ENCODE measurements at regions not wholly inside any gene's neighbourhood (a gene's known extent, or its start where the extent isn't known, plus 50 kb on each side); places are given as distances from the start of the nearest gene placed in this dataset.

DNA sequence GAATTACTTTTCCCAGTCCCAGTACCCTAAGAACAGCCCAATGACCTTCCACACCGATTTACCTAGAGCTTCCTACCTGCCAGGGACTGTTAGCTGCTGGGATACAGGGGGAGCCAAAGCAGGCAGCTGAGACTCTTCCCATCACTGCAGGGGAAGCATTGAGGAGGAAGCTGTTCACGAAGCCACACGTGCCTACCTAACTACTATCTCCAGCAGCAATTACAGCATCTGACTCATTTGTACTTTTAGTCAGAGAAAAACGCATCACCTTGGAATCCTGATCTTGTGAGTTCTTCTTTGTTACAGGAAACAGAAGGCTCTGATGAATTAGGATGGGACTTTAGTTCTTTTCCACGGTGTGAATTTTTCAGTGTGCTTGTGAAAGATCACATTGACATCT is 113.7 kb upstream of the DHX40 start:
- DNase-seq (ENCODE audit: low read depth, low spot score) = peak; percentile 64
- H3K27ac ChIP-seq = peak overlapping the region; percentile 46

GRCh38 chr17:59454633-59455105 is 110.7 kb upstream of the DHX40 start:
- no peak for DNase-seq (ENCODE audit: low read depth, low spot score)
- no peak overlapping the region for H3K27ac ChIP-seq

DNA sequence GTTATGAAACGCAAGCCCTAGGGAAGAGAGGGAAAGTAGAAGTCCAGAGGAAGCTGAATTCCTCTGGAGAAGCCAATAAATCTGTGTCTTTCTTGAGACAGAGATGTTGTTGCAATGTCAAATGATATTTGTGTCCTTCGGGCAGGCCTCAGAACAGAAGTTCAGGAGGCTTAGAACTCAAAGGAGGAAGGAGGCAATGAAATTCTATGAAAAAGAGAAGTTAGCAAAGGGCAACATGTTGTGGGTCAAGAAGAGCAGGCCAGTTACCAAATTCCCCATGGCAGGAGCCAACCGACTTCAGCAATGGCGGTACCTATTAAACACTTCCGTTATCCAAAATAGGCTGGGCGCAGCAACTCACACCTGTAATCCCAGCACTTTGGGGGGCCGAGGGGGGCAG is 109.0 kb upstream of the DHX40 start:
- no peak overlapping the region for H3K27ac ChIP-seq
- no peak for DNase-seq (ENCODE audit: low read depth, low spot score)

DNA sequence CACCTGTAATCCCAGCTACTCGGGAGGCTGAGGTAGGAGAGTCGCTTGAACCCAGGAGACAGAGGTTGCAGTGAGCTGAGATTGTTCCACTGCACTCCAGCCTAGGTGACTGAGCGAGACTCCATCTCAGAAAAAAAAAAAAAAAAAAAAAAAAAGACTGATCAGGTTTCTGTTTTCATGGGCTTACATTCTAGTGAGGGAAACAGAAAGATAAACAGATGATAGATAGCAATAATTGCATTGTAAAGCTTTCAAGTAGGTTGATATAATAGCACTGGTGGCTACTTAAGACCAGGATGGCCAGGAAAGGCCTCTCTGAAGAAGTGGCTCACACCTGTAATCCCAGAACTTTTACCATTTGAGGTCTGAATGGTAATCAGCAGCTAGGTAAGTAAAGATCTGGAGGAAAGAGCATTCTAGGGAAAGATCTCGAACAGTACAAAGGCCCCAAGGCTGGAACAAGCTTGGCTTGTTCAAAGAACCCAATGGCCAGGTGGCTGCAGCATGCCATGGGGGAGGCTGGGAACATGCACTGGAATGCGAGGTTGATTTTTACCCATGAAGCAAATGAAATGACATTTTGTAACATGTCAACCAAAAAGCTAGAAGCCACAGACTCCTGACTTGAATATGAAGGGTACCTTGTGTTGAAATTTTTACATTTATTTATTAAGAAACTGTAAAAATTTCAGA is 108.3 kb upstream of the DHX40 start:
- H3K27ac ChIP-seq = no peak overlapping the region
- no peak for DNase-seq (ENCODE audit: low read depth, low spot score)

GRCh38 chr17:59462385-59462784 is 103.0 kb upstream of the DHX40 start:
- no peak for DNase-seq (ENCODE audit: low read depth, low spot score)

GRCh38 chr17:59464246-59464645 is 101.2 kb upstream of the DHX40 start:
- H3K27ac ChIP-seq = no peak overlapping the region
- no peak for DNase-seq (ENCODE audit: low read depth, low spot score)

More at GRCh38 chr17:59462385-59462784, 103.0 kb upstream of the DHX40 start:
- H3K27ac ChIP-seq = no peak overlapping the region

GRCh38 chr17:59465949-59466307 is 99.5 kb upstream of the DHX40 start:
- DNase-seq (ENCODE audit: low read depth, low spot score) = no peak
- H3K27ac ChIP-seq = no peak overlapping the region

GRCh38 chr17:59466946-59467801 is 98.2 kb upstream of the DHX40 start:
- H3K27ac ChIP-seq = no peak overlapping the region
- no peak for DNase-seq (ENCODE audit: low read depth, low spot score)

- no peak for DNase-seq (ENCODE audit: low read depth, low spot score)
- no peak overlapping the region for H3K27ac ChIP-seq
Measured at GRCh38 chr17:59469786-59470485, 95.5 kb upstream of the DHX40 start.

DNA sequence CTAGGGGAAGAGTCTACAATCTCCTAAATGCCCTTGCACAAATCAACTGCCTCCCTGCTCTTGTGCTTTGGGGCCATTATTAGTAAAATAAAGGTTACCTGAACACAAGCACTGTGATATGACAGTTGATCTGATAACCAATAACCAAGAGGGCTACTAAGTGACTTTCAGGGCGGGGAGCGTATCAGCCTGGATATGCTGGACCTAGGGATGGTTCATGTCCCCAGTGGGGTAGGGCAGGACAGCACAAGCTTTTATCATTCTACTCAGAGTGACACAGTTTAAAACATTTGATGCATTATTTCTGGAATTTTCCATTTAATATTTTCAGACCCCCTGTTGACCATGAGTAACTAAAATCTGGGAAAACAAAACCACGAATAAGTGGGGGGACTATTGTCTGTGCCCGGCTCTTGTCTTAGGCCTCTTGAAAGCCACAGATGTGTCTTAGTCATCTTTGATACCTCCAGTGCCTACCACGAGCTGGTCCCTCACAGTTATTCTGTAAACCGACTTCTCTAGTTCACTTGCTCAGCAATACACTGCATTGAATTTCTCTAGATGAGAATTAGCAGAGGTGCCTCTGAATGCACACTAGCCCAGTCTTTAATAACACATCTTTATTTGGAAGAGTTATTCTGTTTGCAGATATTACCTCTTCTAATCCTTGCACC is 94.6 kb upstream of the DHX40 start:
- H3K27ac ChIP-seq = no peak overlapping the region
- no peak for DNase-seq (ENCODE audit: low read depth, low spot score)

DNA sequence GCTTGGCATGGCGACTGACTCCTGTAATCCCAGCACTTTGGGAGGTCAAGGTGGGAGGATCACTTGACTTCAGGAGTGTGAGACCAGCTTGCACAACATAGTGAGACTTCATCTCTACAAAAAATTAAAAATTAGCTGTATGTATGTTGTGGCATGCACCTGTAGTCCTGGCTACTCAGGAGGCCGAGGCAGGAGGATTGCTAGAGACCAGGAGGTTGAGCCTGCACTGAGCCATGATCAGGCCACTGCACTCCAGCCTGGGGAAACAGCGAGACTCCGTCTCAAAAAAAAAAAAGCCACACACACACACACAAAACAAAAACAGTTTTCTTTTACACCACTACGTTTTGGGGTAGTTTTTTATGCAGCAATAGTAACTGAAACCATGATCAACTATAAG is 89.0 kb upstream of the DHX40 start:
- H3K27ac ChIP-seq = no peak overlapping the region
- no peak for DNase-seq (ENCODE audit: low read depth, low spot score)

DNA sequence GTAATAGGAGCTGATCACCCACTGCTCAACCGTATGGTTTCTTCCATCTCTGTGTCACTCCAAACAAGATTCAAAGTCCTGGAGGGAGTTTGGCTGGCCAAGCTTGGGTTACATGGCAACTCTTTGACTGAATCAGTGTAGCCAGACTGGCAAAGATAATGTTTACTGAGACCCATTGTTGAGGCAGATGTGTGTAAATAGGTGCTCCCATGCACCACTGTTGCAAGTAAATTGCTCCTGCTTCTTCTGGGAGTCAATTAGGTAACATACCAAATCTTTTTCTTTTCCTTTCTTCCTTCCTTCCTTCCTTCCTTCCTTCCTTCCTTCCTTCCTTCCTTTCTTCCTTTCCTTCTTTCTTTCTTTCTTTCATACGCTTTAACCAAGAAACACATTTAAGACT is 86.3 kb upstream of the DHX40 start:
- no peak overlapping the region for H3K27ac ChIP-seq
- DNase-seq (ENCODE audit: low read depth, low spot score) = no peak

- H3K27ac ChIP-seq = no peak overlapping the region
- DNase-seq (ENCODE audit: low read depth, low spot score) = no peak
Measured at GRCh38 chr17:59483860-59484259, 81.5 kb upstream of the DHX40 start.

GRCh38 chr17:59485015-59485414 is 80.4 kb upstream of the DHX40 start:
- DNase-seq (ENCODE audit: low read depth, low spot score) = no peak
- H3K27ac ChIP-seq = no peak overlapping the region

DNA sequence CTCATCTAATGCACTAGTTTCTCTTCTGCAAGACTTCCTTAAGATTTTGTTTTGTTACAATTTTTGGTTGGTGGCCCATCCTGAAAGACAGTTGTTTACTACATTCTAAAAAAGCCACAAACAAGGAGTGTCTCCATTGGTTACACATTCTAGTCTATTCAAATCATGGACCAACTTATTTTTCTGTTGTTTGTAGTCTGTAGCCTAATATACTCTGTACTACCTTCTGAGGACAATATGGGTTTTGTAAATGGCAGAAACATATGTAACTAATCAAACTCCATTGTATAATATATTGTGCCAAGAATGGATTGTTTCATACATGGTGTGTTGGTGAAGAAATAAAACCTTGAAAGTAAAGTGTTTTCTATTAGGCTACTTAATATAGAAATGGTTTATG is 79.5 kb upstream of the DHX40 start:
- no peak for DNase-seq (ENCODE audit: low read depth, low spot score)
- no peak overlapping the region for H3K27ac ChIP-seq

- no peak for DNase-seq (ENCODE audit: low read depth, low spot score)
- H3K27ac ChIP-seq = no peak overlapping the region
Measured at GRCh38 chr17:59487161-59487873, 78.1 kb upstream of the DHX40 start.

GRCh38 chr17:59488805-59489204 is 76.6 kb upstream of the DHX40 start:
- no peak overlapping the region for H3K27ac ChIP-seq
- no peak for DNase-seq (ENCODE audit: low read depth, low spot score)

GRCh38 chr17:59490216-59490615 is 75.2 kb upstream of the DHX40 start:
- H3K27ac ChIP-seq = no peak overlapping the region

DNA sequence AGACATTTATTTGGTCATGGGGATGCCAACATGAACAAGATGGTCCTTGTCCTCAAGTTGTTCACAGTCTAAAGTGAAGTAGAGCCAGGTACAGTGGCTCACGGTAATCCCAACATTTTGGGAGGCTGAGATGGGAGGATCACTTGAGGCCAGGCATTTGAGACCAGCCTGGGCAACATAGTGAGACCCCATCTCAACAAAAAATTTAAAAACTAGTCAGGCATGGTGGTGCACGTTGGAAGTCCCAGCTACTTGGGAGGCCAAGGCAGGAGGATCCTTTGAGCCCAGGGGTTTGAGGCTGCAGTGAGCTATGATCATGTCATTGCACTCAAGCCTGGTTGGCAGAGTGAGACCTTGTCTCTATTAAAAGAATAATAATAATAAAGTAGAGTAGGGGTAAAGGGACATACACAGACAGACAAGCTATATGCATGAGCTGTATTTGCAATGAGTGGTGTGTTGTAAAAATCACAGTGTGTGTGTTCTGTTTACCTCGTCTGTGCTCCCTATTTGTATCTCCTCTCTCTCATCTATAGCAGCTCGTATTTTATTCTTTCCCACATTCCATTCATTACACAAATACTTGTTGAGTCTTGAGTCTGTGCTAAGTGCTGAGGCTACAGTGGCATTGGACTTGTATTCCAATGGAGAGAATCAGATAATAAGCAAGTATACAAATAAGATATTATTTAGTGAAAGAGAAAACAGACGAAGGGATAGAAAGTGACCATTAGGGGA is 73.9 kb upstream of the DHX40 start:
- no peak overlapping the region for H3K27ac ChIP-seq
- no peak for DNase-seq (ENCODE audit: low read depth, low spot score)

More at GRCh38 chr17:59490216-59490615, 75.2 kb upstream of the DHX40 start:
- DNase-seq (ENCODE audit: low read depth, low spot score) = no peak

Data from epithelial cell of prostate (primary cell).